IMR-90 (cell line): ENCODE measurements at regions not wholly inside any gene's neighbourhood (a gene's known extent, or its start where the extent isn't known, plus 50 kb on each side); places are given as distances from the start of the nearest gene placed in this dataset.

ENCODE experiments used
- ATAC-seq: fragments of 200-7000 bp; cut with Tn5 transposase; 2 replicates; pipeline ENCODE4 v1.9.1; 2020; ENCODE audit warnings: low read depth, mild to moderate bottlenecking, moderate library complexity
- BruUV-seq: library from RNA; stranded (reverse); fragments of 400-500 nt; replicated peaks from 2 replicates; lab custom pipeline; 2021; lab: Mats Ljungman, UMichigan
- CTCF ChIA-PET: fragments of 300-600 bp; formaldehyde crosslinking; extraction: SDS; loops from one replicate; lab custom pipeline; 2021; ENCODE audit warnings: antibody characterized with exemption; lab: Yijun Ruan, JAX
- POLR2A ChIA-PET: fragments of 300-600 bp; sonication (Branson Sonifier 250); formaldehyde crosslinking; loops from one replicate; lab custom pipeline; 2022; ENCODE audit warnings: antibody characterized with exemption; ENCODE audit not compliant: unreplicated experiment; lab: Charles Lee
- DNase-seq: peaks from one replicate; pipeline ENCODE4 v3.0.0; 2013
- H2AFZ ChIP-seq: replicated peaks from 2 replicates; pipeline ENCODE3; 2013; ENCODE audit warnings: low read length, mild to moderate bottlenecking; ENCODE audit not compliant: poor library complexity
- H2AK5ac ChIP-seq: 2 replicates; pipeline ENCODE4 v1.6.1; 2013; ENCODE audit warnings: low read depth, low read length, inconsistent platforms
- H2AK9ac ChIP-seq: replicated peaks from 2 replicates; pipeline ENCODE3; 2013; ENCODE audit warnings: mild to moderate bottlenecking, low read depth, low read length, moderate library complexity; ENCODE audit not compliant: poor library complexity
- H2BK120ac ChIP-seq: 2 replicates; pipeline ENCODE4 v1.6.1; 2013; ENCODE audit warnings: low read depth, low read length, inconsistent platforms
- H2BK15ac ChIP-seq: 3 replicates; pipeline ENCODE4 v1.6.1; 2013; ENCODE audit warnings: low read depth, low read length, inconsistent platforms
- H2BK20ac ChIP-seq: 2 replicates; pipeline ENCODE4 v1.6.1; 2013; ENCODE audit warnings: low read depth, mild to moderate bottlenecking, inconsistent platforms, low read length, moderate library complexity
- H2BK5ac ChIP-seq: 2 replicates; pipeline ENCODE4 v1.6.1; 2013; ENCODE audit warnings: mild to moderate bottlenecking, low read depth, low read length, inconsistent platforms; ENCODE audit not compliant: poor library complexity, severe bottlenecking
- H3K14ac ChIP-seq: replicated peaks from 2 replicates; pipeline ENCODE4 v1.6.1; 2013; ENCODE audit warnings: low read depth, low read length, inconsistent platforms
- H3K18ac ChIP-seq: 2 replicates; pipeline ENCODE4 v1.6.1; 2013; ENCODE audit warnings: low read depth, low read length, control low read depth
- H3K23ac ChIP-seq: 2 replicates; pipeline ENCODE4 v1.6.1; 2013; ENCODE audit warnings: low read depth, low read length, inconsistent platforms
- H3K27ac ChIP-seq: 2 replicates; pipeline ENCODE4 v1.5.1; 2013; ENCODE audit warnings: mild to moderate bottlenecking, control low read depth, low read length; ENCODE audit not compliant: insufficient read depth
- H3K27me3 ChIP-seq: 2 replicates; pipeline ENCODE4 v1.6.1; 2013; ENCODE audit warnings: low read length; ENCODE audit not compliant: control insufficient read depth, insufficient read depth
- H3K36me3 ChIP-seq: 2 replicates; pipeline ENCODE4 v1.6.1; 2013; ENCODE audit warnings: low read length, mixed read lengths; ENCODE audit not compliant: control insufficient read depth, insufficient read depth
- H3K4ac ChIP-seq: 2 replicates; pipeline ENCODE4 v1.6.1; 2013; ENCODE audit warnings: low read depth, low read length, inconsistent platforms
- H3K4me1 ChIP-seq: 2 replicates; pipeline ENCODE4 v1.6.1; 2013; ENCODE audit warnings: low read length, mixed read lengths; ENCODE audit not compliant: control insufficient read depth, insufficient read depth
- H3K4me2 ChIP-seq: 2 replicates; pipeline ENCODE4 v1.6.1; 2013; ENCODE audit warnings: low read depth, mild to moderate bottlenecking, control low read depth, low read length, moderate library complexity
- H3K4me3 ChIP-seq: 2 replicates; pipeline ENCODE4 v1.5.1; 2013; ENCODE audit warnings: low read depth, mild to moderate bottlenecking, control low read depth, low read length, moderate library complexity; ENCODE audit not compliant: insufficient read depth
- H3K56ac ChIP-seq: 2 replicates; pipeline ENCODE4 v1.6.1; 2013; ENCODE audit warnings: low read length, inconsistent platforms; ENCODE audit not compliant: insufficient read depth; ENCODE audit errors: extremely low read depth
- H3K79me1 ChIP-seq, 2 experiments: 2 replicates each; pipeline ENCODE4 v1.6.1; 2013; ENCODE audit warnings: low read length in 2 of 2, inconsistent platforms in 1 of 2, low read depth in 1 of 2
- H3K9ac ChIP-seq: 2 replicates; pipeline ENCODE4 v1.6.1; 2013; ENCODE audit warnings: low read depth, low read length, control low read depth
- H3K9me1 ChIP-seq: 2 replicates; pipeline ENCODE4 v1.6.1; 2013; ENCODE audit warnings: low read length, inconsistent platforms; ENCODE audit not compliant: insufficient read depth
- H3K9me3 ChIP-seq: 2 replicates; pipeline ENCODE4 v1.6.1; 2013; ENCODE audit warnings: low read length; ENCODE audit not compliant: control insufficient read depth, insufficient read depth
- H4K20me1 ChIP-seq: 2 replicates; pipeline ENCODE4 v1.6.1; 2013; ENCODE audit warnings: low read length, inconsistent platforms; ENCODE audit not compliant: insufficient read depth
- H4K5ac ChIP-seq: 2 replicates; pipeline ENCODE4 v1.6.1; 2013; ENCODE audit warnings: mild to moderate bottlenecking, low read depth, low read length, control low read depth
- H4K8ac ChIP-seq, 2 experiments: 2 replicates each; pipeline ENCODE4 v1.6.1; 2013; ENCODE audit warnings: low read depth in 2 of 2, low read length in 2 of 2, control low read depth in 1 of 2, inconsistent platforms in 1 of 2
- H4K91ac ChIP-seq: 2 replicates; pipeline ENCODE4 v1.6.1; 2013; ENCODE audit warnings: low read depth, low read length, inconsistent platforms; ENCODE audit not compliant: insufficient read depth
- CHD1 ChIP-seq: IDR thresholded peaks from 2 replicates; pipeline ENCODE4 v1.6.1; 2012; ENCODE audit warnings: low read depth, low read length, improper control_type of control experiment
- CTCF ChIP-seq: conservative IDR thresholded peaks from 2 replicates; pipeline ENCODE4 v1.5.1; 2012; ENCODE audit warnings: mild to moderate bottlenecking, low read depth, low read length, improper control_type of control experiment
- FOS ChIP-seq: fragments of 150-350 bp; IDR thresholded peaks from 2 replicates; pipeline ENCODE4 v1.6.1; 2016; ENCODE audit warnings: low read depth, low read length
- MAZ ChIP-seq: IDR thresholded peaks from 2 replicates; pipeline ENCODE4 v1.6.1; 2012; ENCODE audit warnings: low read depth, mild to moderate bottlenecking, low read length, improper control_type of control experiment, moderate library complexity, borderline replicate concordance
- MXI1 ChIP-seq: IDR thresholded peaks from 2 replicates; pipeline ENCODE4 v1.6.1; 2012; ENCODE audit warnings: low read depth, mild to moderate bottlenecking, low read length, moderate library complexity, borderline replicate concordance
- NFE2L2 ChIP-seq: fragments of 150-350 bp; IDR thresholded peaks from 2 replicates; pipeline ENCODE4 v1.6.1; 2016; ENCODE audit warnings: low read depth, mild to moderate bottlenecking, low read length
- RAD21 ChIP-seq: IDR thresholded peaks from 2 replicates; pipeline ENCODE4 v1.6.1; 2012; ENCODE audit warnings: low read length, improper control_type of control experiment
- WGBS, 2 experiments: methylation state at CpG; one replicate each; pipeline versions ENCODE4 v1.1.5 to v1.1.7; 2013; ENCODE audit warnings: missing lambda C conversion rate in 2 of 2; ENCODE audit not compliant: insufficient read length in 1 of 2; ENCODE audit errors: extremely low coverage in 2 of 2; 5-methylcytosine and 5-hydroxymethylcytosine counted together
- dilution Hi-C: fragments of 300-500 bp; cut with HindIII; formaldehyde crosslinking; loops from one replicate; pipeline ENCODE4 v1.14.3; 2018; ENCODE audit warnings: low sequenced_read_pairs; ENCODE audit not compliant: unreplicated experiment
- in situ Hi-C: fragments of 300-500 bp; cut with MboI; formaldehyde crosslinking; loops from 3 replicates; pipeline ENCODE4 v1.14.3; 2019; ENCODE audit warnings: low sequenced_read_pairs, inconsistent platforms, mixed read lengths
- intact Hi-C: fragments of 100-400 bp; cut with micrococcal nuclease; formaldehyde crosslinking; loops from 2 replicates; pipeline ENCODE4 v1.10.0; 2022

DNA sequence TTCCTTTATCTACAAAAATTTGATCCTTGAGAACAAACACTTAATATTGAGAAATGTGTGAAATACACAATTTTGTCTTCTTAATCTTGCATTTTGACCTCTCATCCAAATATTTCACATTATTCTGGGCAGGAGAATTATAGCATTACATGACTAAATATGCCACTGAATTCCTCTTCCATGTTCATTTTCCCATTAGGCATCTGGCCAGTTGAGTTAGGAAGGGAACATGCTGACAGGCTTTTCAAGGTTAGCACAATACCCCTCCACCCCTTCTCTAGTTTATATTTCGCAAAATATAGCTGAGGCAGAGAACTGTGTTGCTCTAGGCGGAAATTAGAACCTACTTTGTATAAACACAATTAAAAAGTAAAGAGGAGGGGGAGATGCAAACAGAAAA, 271.7 kb upstream of the ZC3H12C start:
- no peak overlapping the region for H3K18ac ChIP-seq
- no peak overlapping the region for H3K4me2 ChIP-seq
- TF ChIP-seq FOS: no peak
- no peak for TF ChIP-seq NFE2L2
- TF ChIP-seq CTCF: no peak
- TF ChIP-seq MXI1: no peak
- TF ChIP-seq RAD21: no peak
- TF ChIP-seq CHD1: no peak
- no peak for TF ChIP-seq MAZ
- H2AK9ac ChIP-seq: no peak overlapping the region
- no peaks in the 10 kb centered on the region for H3K4me1 ChIP-seq
- no peaks in the 10 kb centered on the region for H4K20me1 ChIP-seq
- no CpG with 5 or more reads among the region's 2 CpGs for WGBS, 2 experiments
- peaks cover 2% of the 10 kb centered on the region; the same call in 1 of the 2 replicates for H3K27me3 ChIP-seq
- in situ Hi-C loops: no loop called here
- H4K5ac ChIP-seq: no peak overlapping the region
- no peak overlapping the region for H3K23ac ChIP-seq
- ChIA-PET CTCF (interaction anchor here (0.6 kb wide), 1 partner anchor 467 kb away, joined by 4 read pairs; no protein-coding TSS in a partner anchor), POLR2A (no interaction called here)
- H2BK20ac ChIP-seq: no peak overlapping the region
- no peak overlapping the region for H3K27ac ChIP-seq
- no peak overlapping the region for H2AFZ ChIP-seq
- no peak overlapping the region for H3K4ac ChIP-seq
- H3K9me3 ChIP-seq: no peaks in the 10 kb centered on the region
- no peak overlapping the region for H3K56ac ChIP-seq
- H3K79me1 ChIP-seq: no peaks in the 10 kb centered on the region
- no peaks in the 10 kb centered on the region for H3K36me3 ChIP-seq
- H3K14ac ChIP-seq: no peak overlapping the region
- no peak overlapping the region for H2BK15ac ChIP-seq
- intact Hi-C loops: no loop called here
- H3K4me3 ChIP-seq: no peak overlapping the region
- ATAC-seq: no peak
- DNase-seq: no peak
- H3K9me1 ChIP-seq: no peaks in the 10 kb centered on the region
- H4K91ac ChIP-seq: no peak overlapping the region
- no TSS peak for BruUV-seq
- no peak overlapping the region for H3K9ac ChIP-seq
- no peak overlapping the region for H4K8ac ChIP-seq
- no peak overlapping the region for H2BK5ac ChIP-seq
- no peak overlapping the region for H2AK5ac ChIP-seq
- no peak overlapping the region for H2BK120ac ChIP-seq
- dilution Hi-C loops: no loop called here
